SK-N-MC (cell line): ENCODE measurements at regions not wholly inside any gene's neighbourhood (a gene's known extent, or its start where the extent isn't known, plus 50 kb on each side); places are given as distances from the start of the nearest gene placed in this dataset.
"Not testable (repeated sequence)": the region's sequence is repeated elsewhere in the genome, so short reads cannot be mapped to it uniquely, and the experiment has no call there.

Experiments used
- EZH2 ChIP-seq: fragments of 200-600 bp; sonication (generic); IDR thresholded peaks from one replicate; pipeline ENCODE4 v1.6.1; 2017; ENCODE audit warnings: antibody characterized with exemption
- POLR2AphosphoS5 ChIP-seq: IDR thresholded peaks from 2 replicates; pipeline ENCODE4 v1.6.1; 2012; ENCODE audit warnings: mild to moderate bottlenecking, low read depth, low read length, borderline replicate concordance

GRCh38 chr21:19544493-19544892 is 1140.9 kb upstream of the TMPRSS15 start:
- TF ChIP-seq POLR2AphosphoS5, EZH2: not testable (repeated sequence)
